ENCODE measurements at regions not wholly inside any gene's neighbourhood (a gene's known extent, or its start where the extent isn't known, plus 50 kb on each side); places are given as distances from the start of the nearest gene placed in this dataset.
A peak's percentile ranks its signal among the peaks of the same experiment; 100 is the strongest.

GRCh38 chr18:21991886-21992285 lies 177.5 kb upstream of the GATA6 start:
- no peak for DNase-seq (ENCODE audit: low read depth, low spot score)
- intact Hi-C loops (cut with micrococcal nuclease; ENCODE audit: unreplicated experiment): no loop called here
- ATAC-seq: no peak
- in situ Hi-C loops (cut with HindIII; ENCODE audit: low pct_unique_long_range_greater_than_20kb, low sequenced_read_pairs): no loop called here
- H3K4me1 ChIP-seq (ENCODE audit: control insufficient read depth, insufficient read depth, low read length): no peaks in the 10 kb centered on the region
- H3K27me3 ChIP-seq (ENCODE audit: control insufficient read depth, insufficient read depth, low read length): no peaks in the 10 kb centered on the region
- ChIA-PET CTCF (no interaction called here), POLR2A (no interaction called here)
- no peak overlapping the region for H3K4me3 ChIP-seq (ENCODE audit: low read depth in 2 of 2, low read length in 2 of 2)
- no peak overlapping the region for H3K27ac ChIP-seq (ENCODE audit: low read length)
- no peaks in the 10 kb centered on the region for H3K36me3 ChIP-seq (ENCODE audit: control insufficient read depth, insufficient read depth, low read length)
- TF ChIP-seq POLR2AphosphoS5 (IDR thresholded peaks at IDR 0.05; ENCODE audit: low read depth, low read length): no peak
- TF ChIP-seq TCF7L2 (IDR thresholded peaks at IDR 0.05; ENCODE audit: low read depth, low read length): no peak
- no peaks in the 10 kb centered on the region for H3K9me3 ChIP-seq (ENCODE audit: control insufficient read depth, insufficient read depth, low read depth, low read length)
- BruUV-seq (replicated peaks): no TSS peak

- no peak overlapping the region for H3K27ac ChIP-seq (ENCODE audit: low read length)
- DNase-seq (ENCODE audit: low read depth, low spot score): no peak
- H3K36me3 ChIP-seq (ENCODE audit: control insufficient read depth, insufficient read depth, low read length): no peaks in the 10 kb centered on the region
- no peak for ATAC-seq
- in situ Hi-C loops (cut with HindIII; ENCODE audit: low pct_unique_long_range_greater_than_20kb, low sequenced_read_pairs): no loop called here
- ChIA-PET POLR2A (no interaction called here), CTCF (no interaction called here)
- H3K4me3 ChIP-seq (ENCODE audit: low read depth in 2 of 2, low read length in 2 of 2): no peak overlapping the region
- H3K4me1 ChIP-seq (ENCODE audit: control insufficient read depth, insufficient read depth, low read length): no peaks in the 10 kb centered on the region
- no TSS peak for BruUV-seq (replicated peaks)
- H3K27me3 ChIP-seq (ENCODE audit: control insufficient read depth, insufficient read depth, low read length): no peaks in the 10 kb centered on the region
- TF ChIP-seq TCF7L2 (IDR thresholded peaks at IDR 0.05; ENCODE audit: low read depth, low read length): no peak
- no peak for TF ChIP-seq SIN3A (IDR thresholded peaks at IDR 0.05; ENCODE audit: borderline replicate concordance, insufficient read depth, low read depth, low read length)
- TF ChIP-seq, protein P1, sequence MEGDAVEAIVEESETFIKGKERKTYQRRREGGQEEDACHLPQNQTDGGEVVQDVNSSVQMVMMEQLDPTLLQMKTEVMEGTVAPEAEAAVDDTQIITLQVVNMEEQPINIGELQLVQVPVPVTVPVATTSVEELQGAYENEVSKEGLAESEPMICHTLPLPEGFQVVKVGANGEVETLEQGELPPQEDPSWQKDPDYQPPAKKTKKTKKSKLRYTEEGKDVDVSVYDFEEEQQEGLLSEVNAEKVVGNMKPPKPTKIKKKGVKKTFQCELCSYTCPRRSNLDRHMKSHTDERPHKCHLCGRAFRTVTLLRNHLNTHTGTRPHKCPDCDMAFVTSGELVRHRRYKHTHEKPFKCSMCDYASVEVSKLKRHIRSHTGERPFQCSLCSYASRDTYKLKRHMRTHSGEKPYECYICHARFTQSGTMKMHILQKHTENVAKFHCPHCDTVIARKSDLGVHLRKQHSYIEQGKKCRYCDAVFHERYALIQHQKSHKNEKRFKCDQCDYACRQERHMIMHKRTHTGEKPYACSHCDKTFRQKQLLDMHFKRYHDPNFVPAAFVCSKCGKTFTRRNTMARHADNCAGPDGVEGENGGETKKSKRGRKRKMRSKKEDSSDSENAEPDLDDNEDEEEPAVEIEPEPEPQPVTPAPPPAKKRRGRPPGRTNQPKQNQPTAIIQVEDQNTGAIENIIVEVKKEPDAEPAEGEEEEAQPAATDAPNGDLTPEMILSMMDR (IDR thresholded peaks at IDR 0.05): no peak
- no peak for TF ChIP-seq POLR2AphosphoS5 (IDR thresholded peaks at IDR 0.05; ENCODE audit: low read depth, low read length)
- TF ChIP-seq, protein P2, sequence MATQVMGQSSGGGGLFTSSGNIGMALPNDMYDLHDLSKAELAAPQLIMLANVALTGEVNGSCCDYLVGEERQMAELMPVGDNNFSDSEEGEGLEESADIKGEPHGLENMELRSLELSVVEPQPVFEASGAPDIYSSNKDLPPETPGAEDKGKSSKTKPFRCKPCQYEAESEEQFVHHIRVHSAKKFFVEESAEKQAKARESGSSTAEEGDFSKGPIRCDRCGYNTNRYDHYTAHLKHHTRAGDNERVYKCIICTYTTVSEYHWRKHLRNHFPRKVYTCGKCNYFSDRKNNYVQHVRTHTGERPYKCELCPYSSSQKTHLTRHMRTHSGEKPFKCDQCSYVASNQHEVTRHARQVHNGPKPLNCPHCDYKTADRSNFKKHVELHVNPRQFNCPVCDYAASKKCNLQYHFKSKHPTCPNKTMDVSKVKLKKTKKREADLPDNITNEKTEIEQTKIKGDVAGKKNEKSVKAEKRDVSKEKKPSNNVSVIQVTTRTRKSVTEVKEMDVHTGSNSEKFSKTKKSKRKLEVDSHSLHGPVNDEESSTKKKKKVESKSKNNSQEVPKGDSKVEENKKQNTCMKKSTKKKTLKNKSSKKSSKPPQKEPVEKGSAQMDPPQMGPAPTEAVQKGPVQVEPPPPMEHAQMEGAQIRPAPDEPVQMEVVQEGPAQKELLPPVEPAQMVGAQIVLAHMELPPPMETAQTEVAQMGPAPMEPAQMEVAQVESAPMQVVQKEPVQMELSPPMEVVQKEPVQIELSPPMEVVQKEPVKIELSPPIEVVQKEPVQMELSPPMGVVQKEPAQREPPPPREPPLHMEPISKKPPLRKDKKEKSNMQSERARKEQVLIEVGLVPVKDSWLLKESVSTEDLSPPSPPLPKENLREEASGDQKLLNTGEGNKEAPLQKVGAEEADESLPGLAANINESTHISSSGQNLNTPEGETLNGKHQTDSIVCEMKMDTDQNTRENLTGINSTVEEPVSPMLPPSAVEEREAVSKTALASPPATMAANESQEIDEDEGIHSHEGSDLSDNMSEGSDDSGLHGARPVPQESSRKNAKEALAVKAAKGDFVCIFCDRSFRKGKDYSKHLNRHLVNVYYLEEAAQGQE (IDR thresholded peaks at IDR 0.05; ENCODE audit: insufficient read depth in 1 of 2, low read depth in 2 of 2, low read length in 1 of 2): no peak
- no peaks in the 10 kb centered on the region for H3K9me3 ChIP-seq (ENCODE audit: control insufficient read depth, insufficient read depth, low read depth, low read length)
- intact Hi-C loops (cut with micrococcal nuclease; ENCODE audit: unreplicated experiment): no loop called here
Observed at GRCh38 chr18:21996351-21996826, 173.0 kb upstream of the GATA6 start.

- Histone ChIP-seq H3K4me1 (ENCODE audit: control insufficient read depth, insufficient read depth, low read length) (no peaks in the 10 kb centered on the region), H3K27me3 (ENCODE audit: control insufficient read depth, insufficient read depth, low read length) (no peaks in the 10 kb centered on the region), H3K27ac (ENCODE audit: low read length) (no peak overlapping the region), H3K9me3 (ENCODE audit: control insufficient read depth, insufficient read depth, low read depth, low read length) (no peaks in the 10 kb centered on the region), H3K4me3 (ENCODE audit: low read depth in 2 of 2, low read length in 2 of 2) (no peak overlapping the region), H3K36me3 (ENCODE audit: control insufficient read depth, insufficient read depth, low read length) (no peaks in the 10 kb centered on the region)
- intact Hi-C loops (cut with micrococcal nuclease; ENCODE audit: unreplicated experiment): no loop called here
- no TSS peak for BruUV-seq (replicated peaks)
- in situ Hi-C loops (cut with HindIII; ENCODE audit: low pct_unique_long_range_greater_than_20kb, low sequenced_read_pairs): no loop called here
- ChIA-PET POLR2A (no interaction called here), CTCF (interaction anchor here (0.7 kb wide), 2 partner anchors 23 to 367 kb away, joined by 3 to 5 read pairs; no protein-coding TSS in a partner anchor)
- peak; percentile 73 for ATAC-seq
- TF ChIP-seq, protein P2 (IDR thresholded peaks at IDR 0.05; ENCODE audit: insufficient read depth in 1 of 2, low read depth in 2 of 2, low read length in 1 of 2): no peak
- TF ChIP-seq, protein P1 (IDR thresholded peaks at IDR 0.05): peak; percentile 90
- no peak for TF ChIP-seq POLR2AphosphoS5 (IDR thresholded peaks at IDR 0.05; ENCODE audit: low read depth, low read length)
- peak; percentile 46 for DNase-seq (ENCODE audit: low read depth, low spot score)
Observed at GRCh38 chr18:21997207-21998143, 171.9 kb upstream of the GATA6 start.

Measured in Panc1 (cell line).